Ramos (cell line): ENCODE measurements at regions not wholly inside any gene's neighbourhood (a gene's known extent, or its start where the extent isn't known, plus 50 kb on each side); places are given as distances from the start of the nearest gene placed in this dataset.

Experiments used
- in situ Hi-C: fragments of 300-500 bp; cut with MboI; formaldehyde crosslinking; loops from one replicate; pipeline ENCODE4 v1.14.3; 2022; ENCODE audit warnings: low sequenced_read_pairs; ENCODE audit not compliant: unreplicated experiment

GRCh38 chr7:106196460-106197021 is 84.4 kb upstream of the SYPL1 start:
- in situ Hi-C loops = no loop called here

DNA sequence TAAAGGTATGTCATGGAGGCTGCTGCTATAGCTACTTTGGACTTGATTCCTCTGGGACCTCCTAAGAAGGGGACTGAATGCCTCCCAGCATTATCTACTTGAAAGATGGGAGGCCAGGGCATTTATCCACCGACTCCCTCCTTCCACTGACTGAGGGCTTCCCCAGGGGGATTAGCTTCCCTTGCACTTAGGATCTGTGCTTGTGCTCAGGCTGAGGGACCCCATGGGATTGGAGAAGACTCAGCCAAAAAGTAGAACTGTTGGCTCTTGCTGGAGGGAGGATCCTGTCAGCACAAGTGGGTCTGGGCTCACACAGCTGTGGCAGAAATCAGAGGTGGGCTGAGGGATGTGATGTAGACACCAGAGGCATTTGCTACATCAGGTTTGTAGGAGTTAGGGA is 81.5 kb upstream of the SYPL1 start:
- in situ Hi-C loops = no loop called here

DNA sequence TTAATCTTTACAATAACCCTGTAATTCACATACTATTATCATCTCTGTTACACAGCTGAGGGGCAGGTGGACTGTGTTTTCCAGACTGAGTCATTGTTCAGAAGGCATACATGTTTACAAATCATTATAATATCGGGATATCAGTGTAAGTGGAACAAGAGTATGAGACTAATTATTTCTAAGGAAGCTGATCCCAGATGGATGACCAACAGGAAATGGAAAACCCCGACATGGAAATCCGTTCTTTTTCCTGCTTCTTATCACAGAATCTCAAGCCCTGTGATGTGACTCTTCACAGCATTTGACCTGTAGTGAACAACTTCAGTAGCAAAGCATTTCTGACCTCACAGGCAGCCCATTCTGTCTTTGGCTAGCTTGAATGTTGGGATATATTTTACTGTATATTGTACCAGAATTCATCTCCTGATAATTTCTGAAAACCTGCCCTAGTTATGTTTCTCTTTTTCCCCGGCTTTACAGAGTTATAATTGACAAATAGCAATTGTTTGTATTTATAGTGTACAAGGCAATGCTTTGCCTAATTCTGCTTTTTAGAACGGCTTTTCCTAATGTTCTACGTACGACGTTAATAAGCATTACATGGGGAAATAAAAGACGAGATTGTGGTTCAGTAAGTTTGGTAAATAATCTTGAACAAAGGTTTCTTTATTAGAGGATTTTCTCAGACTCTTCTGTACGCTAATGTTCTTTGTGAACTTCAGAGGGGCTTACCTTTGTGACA is 78.6 kb upstream of the SYPL1 start:
- in situ Hi-C loops = no loop called here

- in situ Hi-C loops = no loop called here
Measured at GRCh38 chr7:106187613-106188350, 75.7 kb upstream of the SYPL1 start.

- in situ Hi-C loops = no loop called here
Measured at GRCh38 chr7:106185719-106186118, 73.6 kb upstream of the SYPL1 start.

DNA sequence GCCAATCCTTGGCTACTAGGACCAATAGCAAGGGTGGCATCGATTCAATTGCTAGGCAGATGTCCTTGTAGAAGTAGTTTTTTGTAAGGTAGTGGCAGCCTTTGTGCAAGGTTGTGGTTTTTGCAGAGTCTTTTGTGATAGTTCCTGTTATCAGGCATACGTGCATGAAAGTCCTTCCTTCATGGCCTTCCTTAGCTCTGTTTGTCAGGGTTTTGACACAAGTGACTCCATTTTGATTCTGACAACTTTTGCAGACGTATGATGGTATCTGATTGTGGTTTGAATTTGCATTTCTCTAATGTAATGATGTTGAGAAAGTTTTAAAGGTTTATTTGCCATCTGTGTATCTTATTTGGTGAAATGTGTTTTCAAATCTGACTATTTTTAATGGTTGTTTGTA is 71.8 kb upstream of the SYPL1 start:
- in situ Hi-C loops = no loop called here

GRCh38 chr7:106182904-106183303 is 70.8 kb upstream of the SYPL1 start:
- in situ Hi-C loops = no loop called here

DNA sequence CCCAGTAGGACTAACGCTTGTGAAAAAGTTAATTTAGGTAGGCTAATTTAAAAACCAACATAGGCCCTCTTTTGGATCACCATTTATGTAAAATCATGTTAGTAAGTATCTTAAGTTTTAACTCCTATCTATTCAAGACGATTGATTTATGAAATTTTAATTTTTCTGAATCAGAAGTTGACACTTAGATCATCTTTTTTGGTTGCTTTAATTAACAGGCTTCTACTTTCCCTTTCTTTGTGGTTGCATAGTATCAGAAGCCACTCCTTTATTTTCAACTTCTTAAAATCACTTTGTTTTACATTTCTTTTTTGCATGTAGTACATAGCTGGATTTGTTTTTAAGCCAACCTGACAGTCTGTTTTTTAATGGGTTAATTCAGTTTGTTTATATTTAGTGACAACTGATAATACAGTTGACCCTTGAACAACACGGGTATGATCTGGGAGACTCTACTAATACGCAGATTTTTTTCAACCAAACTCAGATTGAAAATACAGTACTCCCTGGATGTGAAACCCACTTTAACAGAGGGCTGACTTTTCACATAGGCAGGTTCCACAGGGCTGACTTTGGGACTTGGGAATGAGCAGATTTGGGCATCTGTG is 69.7 kb upstream of the SYPL1 start:
- in situ Hi-C loops = no loop called here

- in situ Hi-C loops = no loop called here
Measured at GRCh38 chr7:106180721-106181120, 68.6 kb upstream of the SYPL1 start.

- in situ Hi-C loops = loop anchor here (5.0 kb wide), 1 partner anchor 283 kb away; no protein-coding TSS in a partner anchor
Measured at GRCh38 chr7:106179256-106179655, 67.1 kb upstream of the SYPL1 start.

- in situ Hi-C loops = loop anchor here (5.0 kb wide), 1 partner anchor 284 kb away; no protein-coding TSS in a partner anchor
Measured at GRCh38 chr7:106178593-106179134, 66.6 kb upstream of the SYPL1 start.

GRCh38 chr7:106177738-106178592 is 65.9 kb upstream of the SYPL1 start:
- in situ Hi-C loops = loop anchor here (5.0 kb wide), 1 partner anchor 284 kb away; no protein-coding TSS in a partner anchor

GRCh38 chr7:106177300-106177690 is 65.2 kb upstream of the SYPL1 start:
- in situ Hi-C loops = loop anchor here (5.0 kb wide), 1 partner anchor 285 kb away; no protein-coding TSS in a partner anchor

DNA sequence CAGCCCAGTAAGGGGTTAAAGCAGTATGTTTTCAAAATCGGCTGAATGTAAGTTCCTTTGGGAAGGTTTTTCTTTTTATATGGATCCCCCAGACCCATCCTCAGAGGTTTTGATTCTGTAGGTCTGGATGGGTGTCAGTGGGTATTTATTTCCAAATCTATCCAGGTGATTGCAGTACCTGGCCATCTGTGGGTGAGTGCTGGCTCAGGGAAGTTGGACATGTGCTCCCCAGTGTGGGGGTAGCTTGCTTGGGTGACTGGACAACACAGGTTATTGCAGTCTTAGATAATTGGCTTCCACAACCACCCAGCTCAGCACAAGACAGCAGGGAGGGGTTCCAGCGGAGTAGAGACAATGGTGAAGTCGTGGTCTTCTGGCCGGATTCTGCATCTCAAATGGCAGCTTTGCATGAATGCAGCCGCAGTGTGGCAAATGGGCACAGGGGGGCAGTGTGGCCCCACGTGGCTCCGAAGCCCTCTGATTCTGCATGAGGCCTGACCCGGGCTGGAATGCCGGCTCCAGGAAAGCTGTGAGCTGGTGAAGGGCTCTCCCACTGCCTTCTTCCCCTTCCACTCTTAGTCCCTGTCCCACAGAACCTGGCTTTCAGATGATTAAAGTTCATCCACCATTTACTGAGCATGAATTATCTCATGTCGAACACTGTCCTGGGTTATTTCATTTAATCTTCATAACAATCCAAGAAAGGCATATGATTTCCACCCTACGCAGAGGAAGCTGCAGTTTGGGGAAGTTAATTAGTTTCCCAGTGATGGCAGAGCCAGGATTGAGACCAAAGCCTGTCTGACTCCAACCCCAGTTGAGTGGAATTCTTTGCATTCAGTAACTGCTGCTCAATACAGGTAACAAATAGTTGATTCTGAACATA is 64.5 kb upstream of the SYPL1 start:
- in situ Hi-C loops = loop anchor here (5.0 kb wide), 1 partner anchor 286 kb away; no protein-coding TSS in a partner anchor

DNA sequence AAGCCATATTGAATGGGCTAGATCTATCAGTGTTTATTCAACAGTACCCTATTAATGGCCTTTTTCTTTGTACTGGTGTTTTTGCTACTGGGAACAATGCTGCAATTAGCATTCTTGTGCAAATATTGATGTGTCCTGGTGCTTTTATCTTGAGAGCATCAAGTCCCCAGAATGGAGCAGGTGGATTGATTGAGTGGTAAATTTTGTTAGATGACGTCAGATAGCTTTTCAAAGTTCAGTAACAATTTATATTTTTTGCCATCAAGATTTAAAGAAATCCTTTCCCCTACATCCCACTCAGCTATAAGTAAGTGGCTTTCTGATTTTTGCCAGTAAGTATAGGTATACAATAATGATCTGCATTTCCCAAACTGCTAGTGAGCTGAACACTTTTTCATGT is 63.4 kb upstream of the SYPL1 start:
- in situ Hi-C loops = loop anchor here (5.0 kb wide), 1 partner anchor 287 kb away; no protein-coding TSS in a partner anchor

DNA sequence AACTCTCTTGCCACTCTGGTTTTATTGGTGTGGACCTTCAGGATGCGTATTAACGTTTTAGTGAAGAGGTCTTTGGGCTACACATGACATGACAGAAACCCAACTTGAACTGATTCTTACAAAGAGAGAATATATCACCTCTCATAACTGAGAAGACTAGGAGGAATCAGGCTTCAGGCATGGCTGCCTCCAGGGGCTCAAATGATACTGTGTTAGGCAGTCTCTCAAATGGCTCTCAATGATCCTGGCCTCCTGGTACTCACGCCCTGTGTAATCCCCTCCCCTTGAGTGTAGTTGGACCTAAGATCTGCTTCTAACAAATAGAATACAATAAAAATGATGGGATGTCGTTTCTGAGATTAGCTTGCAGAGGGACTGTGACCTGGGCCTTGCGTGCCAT is 58.5 kb upstream of the SYPL1 start:
- in situ Hi-C loops = no loop called here

DNA sequence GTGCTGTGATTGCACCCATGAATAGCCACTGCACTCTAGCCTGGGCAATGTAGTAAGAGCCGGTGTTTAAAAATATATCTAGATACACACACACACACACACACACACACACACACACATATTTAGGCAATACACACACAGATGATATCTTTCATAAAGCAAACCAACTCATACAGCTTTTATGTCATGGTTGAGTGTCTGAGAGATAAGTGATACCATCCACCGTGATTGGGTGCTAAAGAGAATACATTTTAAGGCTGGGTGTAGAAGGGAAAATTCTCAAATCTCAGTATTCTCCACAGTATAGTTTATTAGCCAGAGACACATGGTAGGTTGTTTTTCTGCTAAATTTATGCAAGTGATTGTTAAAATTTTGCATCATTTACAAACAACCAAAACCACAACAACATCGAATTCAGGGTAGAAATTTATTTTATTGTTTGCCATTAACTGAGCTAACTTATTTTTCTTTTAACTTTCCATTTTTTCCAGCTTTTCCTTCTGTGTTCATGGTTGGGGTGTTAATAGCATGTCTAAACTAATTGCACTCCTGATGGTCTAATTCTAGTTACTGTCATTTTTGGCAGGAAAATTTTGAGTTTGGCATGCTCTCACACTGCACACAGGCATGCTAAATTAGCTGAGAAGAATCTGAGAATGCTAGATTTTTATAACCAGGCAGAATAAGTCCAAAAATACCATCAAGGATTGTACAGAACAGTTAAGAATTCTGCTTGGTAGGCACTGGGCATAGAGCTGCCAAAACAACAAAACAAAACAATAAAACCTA is 57.9 kb upstream of the SYPL1 start:
- in situ Hi-C loops = loop anchor here (5.0 to 10.0 kb wide), 2 partner anchors 238 to 505 kb away; no protein-coding TSS in a partner anchor
